HG03354 (cell line): ENCODE measurements at regions not wholly inside any gene's neighbourhood (a gene's known extent, or its start where the extent isn't known, plus 50 kb on each side); places are given as distances from the start of the nearest gene placed in this dataset.
"Not testable (repeated sequence)": the region's sequence is repeated elsewhere in the genome, so short reads cannot be mapped to it uniquely, and the experiment has no call there.

Source experiments
- ATAC-seq: cut with Tn5 transposase; IDR thresholded peaks from one replicate; pipeline ENCODE4 v1.9.1; 2021; ENCODE audit warnings: mild to moderate bottlenecking; ENCODE audit not compliant: unreplicated experiment, poor library complexity, severe bottlenecking

DNA sequence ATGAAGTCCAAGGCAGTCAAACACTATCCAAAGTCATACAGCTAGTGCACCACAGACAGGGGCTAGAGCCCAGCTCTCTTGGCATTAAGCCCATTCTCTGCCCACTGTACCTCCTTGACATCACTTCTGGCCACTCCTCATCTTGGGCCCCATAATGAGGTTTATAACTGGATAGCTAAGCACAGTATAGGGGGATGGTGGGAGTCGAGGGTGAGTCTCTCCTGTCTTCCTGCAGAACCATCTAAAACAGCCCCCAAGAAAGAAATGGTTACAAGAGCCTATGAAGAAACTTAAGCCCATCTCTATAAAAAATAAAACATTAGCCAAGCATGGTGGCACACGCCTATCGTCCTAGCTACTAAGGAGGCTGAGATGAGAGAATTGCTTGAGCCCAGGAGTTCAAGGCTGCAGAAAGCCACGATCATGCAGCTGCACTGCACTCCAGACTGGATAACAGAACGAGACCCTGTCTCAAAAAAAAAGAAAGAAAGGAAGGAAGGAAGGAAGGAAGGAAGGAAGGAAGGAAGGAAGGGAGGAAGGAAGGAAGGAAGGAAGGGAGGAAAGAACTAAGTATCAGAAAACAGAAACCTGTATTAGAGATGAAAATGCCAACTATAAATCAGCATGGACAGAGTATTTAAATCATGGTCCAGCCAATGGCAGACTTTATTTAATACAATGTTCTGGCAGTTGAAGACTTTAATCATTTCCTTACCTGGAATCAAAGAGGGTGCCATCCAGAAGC, 134.3 kb upstream of the VOPP1 start:
- ATAC-seq, result not testable (repeated sequence)

DNA sequence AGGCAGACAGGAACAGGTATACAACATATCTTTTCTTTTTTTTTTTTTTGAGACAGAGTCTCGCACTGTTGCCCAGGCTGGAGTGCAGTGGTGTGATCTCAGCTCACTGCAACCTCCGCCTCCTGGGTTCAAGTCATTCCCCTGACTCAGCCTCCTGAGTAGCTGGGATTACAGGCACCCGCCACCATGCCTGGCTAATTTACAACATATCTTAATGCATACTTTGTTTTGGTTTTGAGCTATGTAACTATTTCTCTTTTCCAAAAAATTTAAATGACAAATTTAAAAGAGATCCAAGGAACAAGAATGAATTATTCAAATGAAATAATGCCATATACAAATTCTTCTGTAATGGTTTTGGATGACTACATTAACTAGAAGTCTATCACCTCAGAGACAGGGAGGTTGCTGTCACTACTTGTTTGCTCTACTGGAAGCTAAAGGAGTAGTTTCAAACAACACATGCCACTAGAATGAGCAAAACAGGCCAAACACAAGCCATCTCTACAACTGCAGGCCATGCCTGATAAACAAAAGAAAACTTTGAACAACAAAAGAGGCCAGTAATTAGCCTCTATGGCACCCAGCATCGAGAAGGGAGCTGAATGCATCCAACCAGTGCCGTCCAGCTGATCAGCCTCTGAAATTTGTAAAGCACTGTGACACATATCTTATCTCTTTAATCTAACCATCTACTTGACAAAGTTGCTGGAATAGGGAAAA, 133.6 kb upstream of the VOPP1 start:
- not testable (repeated sequence) for ATAC-seq

DNA sequence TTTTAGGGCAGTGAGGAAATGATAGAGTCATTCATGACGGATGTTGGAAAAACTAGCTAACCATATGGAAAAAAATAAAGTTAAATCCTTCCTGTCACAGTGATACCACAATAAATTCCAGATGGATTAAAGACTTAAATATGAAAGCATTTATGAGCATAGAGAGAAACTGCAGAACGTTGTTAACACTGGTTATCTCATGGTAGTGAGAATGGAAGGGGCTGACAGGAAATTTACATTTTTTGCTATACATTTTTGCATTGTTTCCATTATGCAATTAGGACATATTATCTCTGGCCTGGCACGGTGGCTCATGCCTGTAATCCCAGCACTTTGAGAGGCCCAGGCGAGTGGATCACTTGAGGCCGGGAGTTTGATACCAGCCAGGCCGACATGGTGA, 130.5 kb upstream of the VOPP1 start:
- ATAC-seq, result not testable (repeated sequence)

DNA sequence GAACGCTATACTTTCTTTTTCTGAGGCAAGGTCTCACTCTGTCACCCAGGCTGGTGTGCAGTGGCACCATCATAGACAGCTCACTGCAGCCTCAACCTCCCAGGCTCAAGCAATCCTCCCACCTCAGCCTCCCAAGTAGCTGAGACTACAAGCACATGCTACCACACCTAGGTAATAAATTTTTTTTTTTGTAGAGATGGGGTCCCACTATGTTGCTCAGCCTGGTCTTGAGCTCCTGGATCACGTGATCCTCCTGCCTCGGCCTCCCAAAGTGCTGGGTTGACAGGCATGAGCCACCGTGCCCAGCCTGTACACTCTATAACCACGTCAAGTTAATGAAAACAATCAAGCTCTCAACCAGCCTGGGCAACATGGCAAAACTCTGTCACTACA, 127.1 kb upstream of the VOPP1 start:
- not testable (repeated sequence) for ATAC-seq

DNA sequence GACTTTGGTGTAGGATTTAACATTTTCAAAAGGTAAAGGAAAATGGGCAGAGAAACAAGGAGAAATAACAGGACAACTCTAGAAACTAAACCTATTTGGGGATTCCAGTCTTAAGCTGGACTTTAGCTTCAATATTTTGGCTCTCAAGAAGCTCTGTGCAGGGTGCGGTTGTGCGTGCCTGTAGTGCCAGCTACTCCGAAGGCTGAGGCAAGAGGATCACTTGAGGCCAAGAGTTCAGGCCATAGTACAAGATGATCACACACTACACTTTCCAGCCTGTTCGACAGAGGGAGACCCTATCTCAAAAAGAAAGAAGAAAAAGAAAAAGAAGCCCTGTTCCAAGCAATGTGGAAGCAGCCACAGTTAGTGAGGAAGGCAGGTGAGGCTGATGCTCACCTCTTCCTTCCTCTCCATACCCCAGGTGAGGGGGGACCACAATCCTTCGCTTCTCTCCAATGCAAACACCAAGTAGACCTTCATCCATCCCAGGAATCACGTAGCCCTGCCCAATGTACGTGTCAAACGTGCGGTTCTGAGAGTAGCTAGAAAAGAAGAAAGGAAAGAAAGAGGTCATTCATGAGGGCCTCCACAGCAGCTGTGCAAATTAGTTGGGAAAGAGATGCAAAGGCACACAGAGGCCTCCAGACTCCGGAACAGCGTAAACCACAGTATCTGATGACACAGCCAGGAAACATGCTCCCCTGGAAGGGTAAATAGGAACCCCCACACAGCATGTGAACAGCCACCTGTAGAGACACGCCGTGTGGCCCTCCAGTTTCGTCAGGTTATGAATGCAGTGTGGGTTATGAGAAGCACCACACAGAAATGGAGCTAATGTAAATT, 126.5 kb upstream of the VOPP1 start:
- peak; percentile 89 for ATAC-seq

DNA sequence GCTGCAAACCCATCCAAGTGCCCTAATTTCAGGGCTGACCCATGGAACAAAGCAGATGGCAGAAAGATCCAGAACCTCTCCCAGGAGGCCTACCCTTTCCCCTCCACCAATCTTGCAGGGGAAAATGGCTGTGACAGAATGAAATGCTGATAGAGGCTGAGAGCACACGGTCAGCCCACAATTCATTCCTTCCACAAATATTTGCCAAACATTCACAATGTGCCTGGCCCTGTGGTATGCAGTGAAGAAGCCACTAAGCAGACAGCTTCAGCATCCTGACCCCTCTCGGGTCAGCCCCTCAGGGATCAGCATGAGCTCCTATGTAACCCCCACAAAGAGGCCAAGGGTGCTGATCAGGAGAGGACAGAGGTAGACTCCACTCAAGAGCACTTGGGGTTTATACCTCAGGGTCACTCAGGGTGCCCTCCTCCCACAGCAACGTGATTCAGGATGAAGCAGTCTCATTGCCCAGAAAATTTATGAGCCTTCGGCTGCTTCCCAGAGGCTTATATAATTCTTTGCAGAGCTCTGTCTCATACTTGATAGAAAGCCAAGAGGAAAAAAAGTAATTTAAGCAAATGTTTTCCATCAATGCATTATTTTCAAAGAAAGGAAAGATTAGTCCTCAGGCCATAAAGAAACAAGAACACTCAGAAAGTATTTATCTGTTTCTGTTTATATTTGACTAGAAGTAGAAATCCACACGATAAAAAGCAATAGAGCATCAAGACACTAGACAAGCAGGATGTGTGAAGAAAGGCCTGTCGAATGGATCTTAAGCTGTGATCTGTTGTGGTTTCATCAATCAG, 123.8 kb upstream of the VOPP1 start:
- ATAC-seq, result not testable (repeated sequence)

DNA sequence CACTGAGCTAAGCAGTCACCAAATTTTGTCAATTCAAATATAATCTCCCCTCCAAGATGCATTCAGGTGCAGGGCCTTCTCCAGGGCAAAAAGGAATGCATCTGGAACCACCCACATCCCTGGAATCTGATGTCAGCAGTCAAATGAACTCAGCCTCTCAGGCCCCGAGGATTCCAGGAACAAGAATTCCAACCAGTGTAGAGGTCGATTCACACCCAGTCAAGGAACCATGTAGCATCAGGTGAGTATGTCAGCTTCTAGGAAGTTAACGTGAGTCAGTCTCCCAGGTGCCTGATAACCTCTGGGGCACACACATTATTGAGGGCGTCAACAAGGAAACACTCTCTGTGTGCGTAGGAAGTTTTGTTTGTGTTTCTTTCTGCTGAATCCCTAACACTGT, 122.2 kb upstream of the VOPP1 start:
- ATAC-seq, result not testable (repeated sequence)

DNA sequence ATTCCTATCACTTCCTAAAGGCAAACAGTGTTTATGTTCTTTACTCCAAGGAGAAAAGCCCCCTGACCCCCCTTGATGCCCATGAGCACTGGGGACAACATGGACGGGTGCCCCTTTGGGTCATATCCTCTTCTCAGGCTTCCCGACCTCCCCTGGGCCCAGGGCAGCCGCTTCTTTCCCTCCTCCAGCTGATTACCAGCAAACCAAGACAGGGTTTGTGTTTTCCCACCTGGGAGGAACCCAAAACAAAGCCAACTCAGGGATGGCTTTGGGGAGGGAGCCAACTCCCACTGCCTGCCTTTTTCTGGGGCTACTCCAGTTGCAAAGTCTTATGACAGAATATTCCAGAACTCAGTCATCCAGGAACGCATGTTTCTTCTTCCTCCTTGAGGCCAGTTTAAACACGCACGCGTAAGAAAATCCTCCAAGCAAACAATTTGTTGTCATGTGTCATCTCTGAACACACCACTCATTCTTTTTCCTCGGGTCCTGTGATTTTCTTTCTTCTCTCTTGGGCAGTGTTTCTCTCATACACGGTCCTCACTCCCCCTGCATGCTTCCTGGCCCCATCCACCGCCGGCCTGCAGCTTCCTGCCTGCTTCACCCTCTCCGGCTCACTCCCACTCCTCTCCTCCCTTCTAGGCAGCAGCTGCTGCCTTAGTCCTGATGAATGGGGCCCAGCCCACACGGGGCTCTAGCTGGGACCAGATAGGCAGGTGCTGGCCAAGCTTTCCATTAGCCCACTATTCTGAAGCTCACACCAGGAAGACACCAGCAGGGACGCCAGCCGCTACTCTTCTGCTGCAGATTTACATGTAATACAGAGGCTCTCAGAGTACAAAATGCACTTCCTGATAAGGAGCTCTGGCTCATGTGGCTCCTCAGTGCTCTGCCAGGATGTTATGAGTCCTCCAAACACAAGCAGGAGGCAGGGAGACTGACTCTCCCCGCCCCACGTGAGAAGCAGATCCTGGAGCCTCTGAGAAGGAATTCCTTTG, 116.7 kb upstream of the VOPP1 start:
- peak; percentile 57 for ATAC-seq

DNA sequence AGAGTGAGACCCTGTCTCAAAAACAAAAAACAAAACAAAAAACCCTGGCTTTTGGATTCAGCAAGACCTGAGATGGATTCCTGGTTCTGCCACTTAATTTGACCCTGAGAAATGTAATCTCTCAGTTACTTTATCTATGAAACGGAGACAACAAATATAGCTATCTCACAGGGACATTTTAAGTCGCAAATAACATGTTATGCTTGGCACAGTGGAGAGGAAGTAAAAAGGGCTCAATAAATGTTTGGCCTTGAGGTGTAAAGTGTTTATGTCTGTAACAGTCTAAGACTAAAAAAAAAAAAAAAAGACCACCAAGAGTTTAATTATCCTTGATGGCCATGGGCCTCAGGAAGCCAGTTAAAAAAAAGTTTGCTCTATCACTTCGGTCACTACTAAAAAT, 116.0 kb upstream of the VOPP1 start:
- ATAC-seq, result not testable (repeated sequence)

DNA sequence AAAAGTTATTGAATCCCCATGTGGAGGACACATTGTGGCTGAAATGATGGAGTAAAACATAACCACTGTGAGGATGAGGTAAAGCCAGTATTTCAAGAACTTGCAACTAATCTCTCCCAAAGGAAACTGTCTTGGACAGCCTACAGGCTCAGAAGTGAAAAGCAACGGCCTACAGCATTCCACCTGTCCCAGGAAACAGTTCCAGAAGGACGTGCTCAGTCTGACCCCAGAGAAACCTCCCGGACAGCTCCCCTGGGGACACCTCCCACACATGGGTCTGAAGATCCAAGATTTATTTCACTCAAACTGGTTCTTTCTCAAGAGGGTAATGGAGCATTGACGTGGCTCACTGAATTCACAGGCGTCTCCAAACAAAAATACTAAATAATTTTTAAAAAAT, 115.0 kb upstream of the VOPP1 start:
- not testable (repeated sequence) for ATAC-seq

DNA sequence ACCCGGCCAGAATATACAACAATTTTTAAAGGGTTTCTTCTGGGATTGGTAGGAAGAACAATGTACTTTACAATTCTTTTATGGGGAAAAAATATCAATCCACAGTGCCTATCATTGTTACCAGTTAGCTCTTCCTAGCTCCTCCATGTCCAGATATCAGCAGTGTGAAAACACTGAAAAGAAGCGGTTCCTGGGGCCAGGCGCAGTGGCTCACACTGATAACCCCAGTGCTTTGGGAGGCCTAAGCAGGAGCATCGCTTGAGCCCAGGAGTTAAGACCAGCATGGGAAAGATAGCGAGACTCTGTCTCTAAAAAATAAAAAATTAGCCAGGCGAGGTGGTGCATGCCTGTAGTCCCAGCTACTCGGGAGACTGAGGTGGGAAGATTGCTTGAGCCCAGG, 114.5 kb upstream of the VOPP1 start:
- not testable (repeated sequence) for ATAC-seq

DNA sequence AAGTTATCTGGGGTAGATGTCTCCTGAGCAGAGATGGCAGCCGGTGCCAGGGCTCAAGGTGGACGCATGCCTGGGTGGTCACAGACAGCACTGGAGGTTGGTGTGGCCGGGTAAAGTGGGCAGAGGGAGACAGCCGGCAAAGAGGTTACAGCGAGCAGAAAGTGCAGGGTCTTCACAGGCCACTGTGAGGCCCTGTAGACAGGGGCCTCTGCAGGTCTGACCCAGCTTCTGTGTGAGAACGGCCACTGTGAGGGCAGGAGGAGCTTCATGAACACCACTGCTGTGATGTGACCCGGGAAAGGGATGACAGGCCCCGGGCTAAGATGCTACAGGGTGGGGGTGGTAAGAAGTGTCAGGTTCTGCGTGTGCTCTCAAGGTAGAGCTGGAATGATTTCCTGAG, 111.2 kb upstream of the VOPP1 start:
- ATAC-seq, result not testable (repeated sequence)

DNA sequence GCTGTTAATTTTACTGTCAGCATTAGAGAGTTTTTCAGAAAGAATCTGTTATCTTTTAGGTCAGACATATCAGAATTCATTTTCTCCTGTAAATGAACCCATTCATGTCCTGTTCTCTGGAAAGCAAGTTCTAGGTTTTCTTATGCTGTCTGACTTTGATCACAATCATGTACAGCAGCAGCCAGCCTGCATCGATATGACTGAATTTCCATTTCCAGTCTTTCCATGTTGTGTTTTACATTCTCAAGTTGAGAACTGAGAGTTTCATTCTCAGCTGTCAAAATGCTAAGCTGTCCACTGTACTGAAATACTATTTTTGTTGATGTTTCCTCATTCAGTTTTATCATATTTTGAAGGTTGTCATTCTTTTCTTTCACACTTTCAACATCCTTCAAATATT, 103.3 kb upstream of the VOPP1 start:
- not testable (repeated sequence) for ATAC-seq

DNA sequence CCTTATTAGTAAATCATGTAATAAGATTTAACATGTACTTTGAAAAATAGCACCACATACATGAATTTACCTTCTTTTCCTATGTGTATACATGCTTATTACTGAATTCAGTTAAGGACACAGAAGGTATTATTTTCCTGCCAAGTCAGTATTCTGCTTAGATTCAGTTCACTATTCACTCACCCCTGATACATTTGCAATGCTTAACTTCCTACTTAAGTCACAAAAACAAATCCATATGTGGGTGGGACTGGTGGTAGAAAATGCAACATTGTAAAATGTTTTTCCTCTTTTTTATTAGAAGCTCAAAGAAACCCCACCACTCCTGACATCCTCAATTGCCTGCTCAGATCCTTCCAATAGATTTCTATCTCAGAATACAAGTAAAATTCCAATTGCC, 101.2 kb upstream of the VOPP1 start:
- not testable (repeated sequence) for ATAC-seq

DNA sequence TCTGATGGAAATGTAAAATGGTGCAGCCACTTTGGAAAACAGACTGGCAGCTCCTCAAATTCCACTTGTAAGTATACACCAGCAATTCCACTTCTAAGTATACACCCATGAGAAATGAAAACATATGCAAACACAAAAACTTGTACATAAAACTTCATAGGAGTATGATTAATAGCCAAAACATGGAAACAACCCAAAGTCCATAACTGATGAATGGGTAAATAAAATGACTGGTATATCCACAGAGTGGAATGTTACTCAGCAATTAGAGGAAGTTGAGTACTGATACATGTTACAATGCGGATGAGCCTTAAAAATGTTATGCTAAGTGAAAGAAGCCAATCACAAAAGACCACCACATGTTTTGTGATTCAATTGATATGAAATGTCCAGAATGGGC, 99.8 kb upstream of the VOPP1 start:
- not testable (repeated sequence) for ATAC-seq

DNA sequence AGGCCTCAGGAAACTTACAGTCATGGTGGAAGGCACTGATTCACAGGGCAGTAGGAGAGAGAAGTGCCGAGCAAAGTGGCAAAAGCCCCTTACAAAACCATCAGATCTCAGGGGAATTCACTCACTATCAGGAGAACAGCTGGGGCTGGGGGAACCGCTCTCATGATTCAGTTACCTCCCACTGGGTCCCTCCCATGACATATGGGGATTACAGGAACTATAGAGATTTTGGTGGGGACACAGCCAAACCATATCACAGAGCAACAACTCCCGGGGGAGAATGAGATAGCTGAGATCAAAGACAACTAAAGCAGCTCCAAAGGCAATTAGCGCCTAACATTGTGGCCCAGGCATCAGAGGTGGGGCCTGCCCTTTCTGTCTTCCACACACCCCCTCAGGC, 85.4 kb upstream of the VOPP1 start:
- ATAC-seq, result no peak

DNA sequence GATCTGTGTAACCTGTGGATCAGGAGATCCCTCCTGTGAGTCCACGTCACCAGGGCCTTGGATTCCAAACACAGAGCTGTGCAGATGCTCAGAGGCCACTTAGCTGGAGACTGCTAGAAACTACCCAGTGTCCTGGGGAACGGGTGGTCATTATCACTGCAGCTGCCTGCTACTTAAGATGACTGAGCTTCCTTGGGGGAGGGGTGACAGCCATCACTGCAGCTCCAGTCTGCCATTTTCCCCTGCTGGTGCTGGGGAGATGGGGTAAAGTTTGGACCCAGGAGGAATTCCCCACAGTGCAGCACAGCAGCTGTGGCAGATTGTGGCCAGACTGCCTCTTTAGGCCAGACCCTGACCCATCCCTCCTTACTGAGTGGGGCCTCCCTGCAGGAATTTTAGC, 78.8 kb upstream of the VOPP1 start:
- ATAC-seq, result no peak

DNA sequence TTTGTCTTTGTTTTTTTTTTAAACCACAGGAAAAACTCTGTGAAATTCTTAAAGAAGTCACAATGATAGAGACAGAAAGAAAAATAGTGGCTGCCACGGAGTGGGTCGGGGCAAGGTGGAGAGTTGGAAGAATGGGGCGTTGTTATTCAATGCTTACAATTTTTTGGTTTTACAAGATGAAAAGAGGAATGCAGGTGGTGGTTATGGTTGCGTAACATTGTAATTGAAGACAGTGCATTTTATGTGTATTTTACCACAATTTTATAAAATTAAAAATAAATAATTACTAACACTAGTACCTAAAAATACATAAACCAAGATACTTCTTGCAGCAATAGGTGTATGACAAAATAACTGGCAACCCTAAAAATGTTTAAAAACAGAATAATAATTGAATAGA, 76.9 kb upstream of the VOPP1 start:
- no peak for ATAC-seq
